MM.1S (cell line): ENCODE measurements at regions not wholly inside any gene's neighbourhood (a gene's known extent, or its start where the extent isn't known, plus 50 kb on each side); places are given as distances from the start of the nearest gene placed in this dataset.

ENCODE experiments used
- DNase-seq: peaks from one replicate; pipeline ENCODE4 v3.0.0-alpha.2; 2015
- H2AFZ ChIP-seq: fragments of 300-600 bp; sonication (generic); 2 replicates; pipeline ENCODE4 v1.6.0; 2016; ENCODE audit warnings: antibody characterized with exemption, low read length
- H3F3A ChIP-seq: fragments of 300-600 bp; sonication (generic); 2 replicates; pipeline ENCODE4 v1.6.1; 2016; ENCODE audit warnings: mild to moderate bottlenecking, antibody characterized with exemption, low read length, moderate library complexity, mixed read lengths; ENCODE audit not compliant: insufficient read depth
- H3K27ac ChIP-seq: fragments of 300-600 bp; sonication (generic); 2 replicates; pipeline ENCODE4 v1.5.1; 2016; ENCODE audit warnings: mild to moderate bottlenecking, low read length
- H3K27me3 ChIP-seq: fragments of 300-600 bp; sonication (generic); replicated peaks from 2 replicates; pipeline ENCODE4 v1.6.0; 2016; ENCODE audit warnings: low read length; ENCODE audit not compliant: insufficient read depth
- H3K36me3 ChIP-seq: fragments of 300-600 bp; sonication (generic); replicated peaks from 2 replicates; pipeline ENCODE4 v1.6.1; 2016; ENCODE audit warnings: mild to moderate bottlenecking, low read length, mixed read lengths; ENCODE audit not compliant: insufficient read depth
- H3K4me1 ChIP-seq: fragments of 300-600 bp; sonication (generic); 2 replicates; pipeline ENCODE4 v1.6.1; 2016; ENCODE audit warnings: low read length, mixed read lengths
- H3K4me2 ChIP-seq: fragments of 300-600 bp; sonication (generic); 2 replicates; pipeline ENCODE4 v1.6.0; 2016; ENCODE audit warnings: low read depth, low read length
- H3K4me3 ChIP-seq: fragments of 300-600 bp; sonication (generic); 2 replicates; pipeline ENCODE4 v1.5.1; 2016; ENCODE audit warnings: low read length, mixed read lengths
- H3K79me2 ChIP-seq: fragments of 300-600 bp; sonication (generic); 2 replicates; pipeline ENCODE4 v1.6.1; 2016; ENCODE audit warnings: mixed run types, low read length, mixed read lengths
- H3K9ac ChIP-seq: fragments of 300-600 bp; sonication (generic); 2 replicates; pipeline ENCODE4 v1.6.1; 2016; ENCODE audit warnings: low read length, mixed read lengths
- H3K9me2 ChIP-seq: fragments of 300-600 bp; sonication (generic); replicated peaks from 2 replicates; pipeline ENCODE4 v1.6.1; 2016; ENCODE audit warnings: mild to moderate bottlenecking, low read length, mixed read lengths; ENCODE audit not compliant: insufficient read depth
- H3K9me3 ChIP-seq: fragments of 300-600 bp; sonication (generic); replicated peaks from 2 replicates; pipeline ENCODE4 v1.6.1; 2016; ENCODE audit warnings: mild to moderate bottlenecking, low read length, mixed read lengths; ENCODE audit not compliant: insufficient read depth
- H4K20me1 ChIP-seq: fragments of 300-600 bp; sonication (generic); 2 replicates; pipeline ENCODE4 v1.6.1; 2016; ENCODE audit warnings: mild to moderate bottlenecking, low read length, moderate library complexity, mixed read lengths; ENCODE audit not compliant: insufficient read depth
- EZH2 ChIP-seq: fragments of 300-600 bp; sonication (generic); optimal IDR thresholded peaks from 2 replicates; pipeline ENCODE3; 2017; ENCODE audit warnings: low read depth, mild to moderate bottlenecking, antibody characterized with exemption, low read length, mixed read lengths
- EZH2phosphoT487 ChIP-seq: fragments of 300-600 bp; sonication (generic); IDR thresholded peaks from 2 replicates; pipeline ENCODE4 v1.6.1; 2018; ENCODE audit warnings: antibody characterized with exemption, low read length
- TF ChIP-seq, protein P1 (sequence below): fragments of 300-600 bp; sonication (generic); IDR thresholded peaks from 2 replicates; pipeline ENCODE4 v1.5.1; 2016; ENCODE audit warnings: antibody characterized with exemption, low read length, mixed read lengths

DNA sequence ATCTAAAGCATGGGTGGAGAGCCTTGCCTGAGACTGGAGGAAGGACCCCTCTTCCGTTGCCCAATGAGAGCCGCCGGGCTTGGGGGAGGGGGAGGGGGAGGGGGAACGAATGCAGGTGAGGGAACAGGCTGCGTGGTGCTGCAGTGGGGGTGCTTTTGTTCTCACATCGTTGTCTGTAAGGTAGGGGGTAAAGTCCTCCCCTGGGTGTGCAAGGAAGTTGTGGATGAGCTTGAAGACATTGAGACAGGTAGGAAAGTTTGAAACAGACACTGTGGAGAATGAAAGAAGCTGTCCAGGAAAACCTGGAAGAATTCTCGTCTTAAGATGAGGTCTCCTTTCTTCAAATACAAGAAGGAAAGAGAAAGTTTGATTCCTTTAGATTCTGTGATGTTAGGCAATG lies 94.1 kb upstream of the LIFR start:
- Histone ChIP-seq H3K36me3 (no peaks in the 10 kb centered on the region), H3K4me3 (no peak overlapping the region), H3K79me2 (no peaks in the 10 kb centered on the region), H3K9me2 (no peaks in the 10 kb centered on the region; the same call in 1 of the 2 replicates), H3K27me3 (no peaks in the 10 kb centered on the region), H3K27ac (no peak overlapping the region), H3F3A (no peaks in the 10 kb centered on the region), H2AFZ (no peak overlapping the region), H3K9ac (no peak overlapping the region), H3K9me3 (no peaks in the 10 kb centered on the region), H3K4me2 (no peak overlapping the region), H4K20me1 (no peaks in the 10 kb centered on the region), H3K4me1 (no peaks in the 10 kb centered on the region)
- TF ChIP-seq EZH2 (no peak), EZH2phosphoT487 (no peak)
- TF ChIP-seq, protein P1, sequence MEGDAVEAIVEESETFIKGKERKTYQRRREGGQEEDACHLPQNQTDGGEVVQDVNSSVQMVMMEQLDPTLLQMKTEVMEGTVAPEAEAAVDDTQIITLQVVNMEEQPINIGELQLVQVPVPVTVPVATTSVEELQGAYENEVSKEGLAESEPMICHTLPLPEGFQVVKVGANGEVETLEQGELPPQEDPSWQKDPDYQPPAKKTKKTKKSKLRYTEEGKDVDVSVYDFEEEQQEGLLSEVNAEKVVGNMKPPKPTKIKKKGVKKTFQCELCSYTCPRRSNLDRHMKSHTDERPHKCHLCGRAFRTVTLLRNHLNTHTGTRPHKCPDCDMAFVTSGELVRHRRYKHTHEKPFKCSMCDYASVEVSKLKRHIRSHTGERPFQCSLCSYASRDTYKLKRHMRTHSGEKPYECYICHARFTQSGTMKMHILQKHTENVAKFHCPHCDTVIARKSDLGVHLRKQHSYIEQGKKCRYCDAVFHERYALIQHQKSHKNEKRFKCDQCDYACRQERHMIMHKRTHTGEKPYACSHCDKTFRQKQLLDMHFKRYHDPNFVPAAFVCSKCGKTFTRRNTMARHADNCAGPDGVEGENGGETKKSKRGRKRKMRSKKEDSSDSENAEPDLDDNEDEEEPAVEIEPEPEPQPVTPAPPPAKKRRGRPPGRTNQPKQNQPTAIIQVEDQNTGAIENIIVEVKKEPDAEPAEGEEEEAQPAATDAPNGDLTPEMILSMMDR, result no peak
- DNase-seq, result no peak

DNA sequence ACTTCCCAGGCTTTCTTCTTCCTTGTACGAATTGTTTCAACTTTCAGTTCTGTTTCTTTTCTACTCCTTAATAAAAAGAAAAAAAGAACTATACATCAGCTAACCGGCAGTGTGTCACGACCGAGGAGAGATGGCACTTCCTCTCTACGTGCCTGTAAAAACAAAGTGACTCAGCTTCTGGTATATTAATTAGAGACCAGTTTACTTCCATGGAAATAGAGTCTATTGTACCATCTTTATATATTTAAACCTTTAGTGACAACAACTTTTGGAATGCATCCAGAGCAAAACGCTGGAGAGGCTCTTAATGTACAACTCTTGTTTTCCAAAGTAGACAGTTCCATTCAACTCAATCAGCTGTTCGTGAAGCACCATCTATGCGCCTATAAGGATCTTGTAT lies 94.5 kb upstream of the LIFR start:
- Histone ChIP-seq H3K9me3 (no peaks in the 10 kb centered on the region), H3K4me2 (no peak overlapping the region), H3K27ac (no peak overlapping the region), H2AFZ (no peak overlapping the region), H3F3A (no peaks in the 10 kb centered on the region), H3K9ac (no peak overlapping the region), H3K79me2 (no peaks in the 10 kb centered on the region), H3K4me3 (no peak overlapping the region), H3K36me3 (no peaks in the 10 kb centered on the region), H3K27me3 (no peaks in the 10 kb centered on the region), H3K4me1 (no peaks in the 10 kb centered on the region), H3K9me2 (no peaks in the 10 kb centered on the region; the same call in 1 of the 2 replicates), H4K20me1 (no peaks in the 10 kb centered on the region)
- no peak for DNase-seq
- no peak for TF ChIP-seq EZH2phosphoT487
- no peak for TF ChIP-seq EZH2
- TF ChIP-seq, protein P1, result no peak

DNA sequence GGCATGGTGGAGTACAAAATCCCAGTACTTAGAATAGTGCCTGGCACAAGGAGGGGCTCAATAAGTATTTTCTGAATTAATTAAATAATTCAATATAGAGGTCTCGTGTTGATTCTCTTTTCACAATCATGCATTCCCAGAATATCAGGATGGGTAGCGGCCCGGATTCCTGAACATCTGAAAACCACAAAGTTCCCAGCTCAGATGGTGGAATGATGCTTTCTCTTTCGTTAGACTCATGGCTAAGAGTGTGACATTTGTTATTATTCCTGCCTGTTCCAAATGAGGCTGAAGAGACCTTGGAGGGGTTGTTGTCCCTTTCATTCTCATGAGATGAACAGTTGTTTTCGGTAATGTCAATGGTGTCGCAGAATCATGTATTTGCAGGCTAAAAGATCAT lies 95.4 kb upstream of the LIFR start:
- H3K27ac ChIP-seq, result no peak overlapping the region
- H3K4me2 ChIP-seq, result no peak overlapping the region
- no peak for DNase-seq

More for the DNA sequence above, 95.4 kb upstream of the LIFR start:
- H3F3A ChIP-seq, result no peaks in the 10 kb centered on the region
- H3K4me1 ChIP-seq, result no peaks in the 10 kb centered on the region
- no peaks in the 10 kb centered on the region for H3K36me3 ChIP-seq
- no peaks in the 10 kb centered on the region for H3K79me2 ChIP-seq
- H3K9me2 ChIP-seq, result no peaks in the 10 kb centered on the region; the same call in 1 of the 2 replicates
- H2AFZ ChIP-seq, result no peak overlapping the region
- no peaks in the 10 kb centered on the region for H3K27me3 ChIP-seq
- no peaks in the 10 kb centered on the region for H3K9me3 ChIP-seq
- H3K4me3 ChIP-seq, result no peak overlapping the region
- H4K20me1 ChIP-seq, result no peaks in the 10 kb centered on the region
- H3K9ac ChIP-seq, result no peak overlapping the region
- TF ChIP-seq EZH2 (no peak), EZH2phosphoT487 (no peak)
- TF ChIP-seq, protein P1, result no peak
